K562 (cell line): ENCODE measurements at regions not wholly inside any gene's neighbourhood (a gene's known extent, or its start where the extent isn't known, plus 50 kb on each side); places are given as distances from the start of the nearest gene placed in this dataset.

Experiments
- ATF2 ChIP-seq: sonication (generic); formaldehyde crosslinking; IDR thresholded peaks from 2 replicates; pipeline ENCODE4 v1.8.1; 2022; ENCODE audit warnings: missing genetic modification reagents
- BRF2 ChIP-seq: IDR thresholded peaks from 3 replicates; pipeline ENCODE4 v1.6.1; 2011; ENCODE audit warnings: borderline replicate concordance, mild to moderate bottlenecking; ENCODE audit not compliant: insufficient read length, insufficient read depth
- EZH2 ChIP-seq: IDR thresholded peaks from 2 replicates; pipeline ENCODE4 v1.6.1; 2012; ENCODE audit warnings: low read depth, mild to moderate bottlenecking, inconsistent platforms, low read length, borderline replicate concordance
- RFX7 ChIP-seq: fragments of 250-450 bp; sonication (Bioruptor Pico); IDR thresholded peaks from 2 replicates; pipeline ENCODE4 v1.5.1; 2021; ENCODE audit warnings: mild to moderate bottlenecking

- TF ChIP-seq EZH2: no peak
- TF ChIP-seq BRF2: no peak
- TF ChIP-seq RFX7 (CRISPR knock-in tag): no peak
- TF ChIP-seq ATF2 (CRISPR knock-in tag): no peak
These were observed 177.1 kb upstream of the ARHGEF26 start for GRCh38 chr3:153944084-153944483.
